ENCODE measurements at regions not wholly inside any gene's neighbourhood (a gene's known extent, or its start where the extent isn't known, plus 50 kb on each side); places are given as distances from the start of the nearest gene placed in this dataset.

GRCh38 chr7:149369497-149369896 lies 91.4 kb downstream of the ZNF777 start:
- no peak for TF ChIP-seq CTCF (conservative IDR thresholded peaks at IDR 0.05; ENCODE audit: low read depth, low read length)
- H3K4me3 ChIP-seq (ENCODE audit: low read depth, low read length): no peak overlapping the region
- no peak for DNase-seq (ENCODE audit: low read depth)

GRCh38 chr7:149370790-149371189 lies 90.1 kb downstream of the ZNF777 start:
- no peak for DNase-seq (ENCODE audit: low read depth)
- no peak for TF ChIP-seq CTCF (conservative IDR thresholded peaks at IDR 0.05; ENCODE audit: low read depth, low read length)
- no peak overlapping the region for H3K4me3 ChIP-seq (ENCODE audit: low read depth, low read length)

- no peak for TF ChIP-seq CTCF (conservative IDR thresholded peaks at IDR 0.05; ENCODE audit: low read depth, low read length)
- H3K4me3 ChIP-seq (ENCODE audit: low read depth, low read length): no peak overlapping the region
- DNase-seq (ENCODE audit: low read depth): no peak
Measured at GRCh38 chr7:149373089-149373488, 87.8 kb downstream of the ZNF777 start.

GRCh38 chr7:149375234-149376008 lies 85.4 kb downstream of the ZNF777 start:
- H3K4me3 ChIP-seq (ENCODE audit: low read depth, low read length): no peak overlapping the region
- TF ChIP-seq CTCF (conservative IDR thresholded peaks at IDR 0.05; ENCODE audit: low read depth, low read length): no peak
- DNase-seq (ENCODE audit: low read depth): no peak

- TF ChIP-seq CTCF (conservative IDR thresholded peaks at IDR 0.05; ENCODE audit: low read depth, low read length): no peak
- DNase-seq (ENCODE audit: low read depth): no peak
Measured at GRCh38 chr7:149377386-149377785, 83.5 kb downstream of the ZNF777 start.

GRCh38 chr7:149379625-149380024 lies 81.2 kb downstream of the ZNF777 start:
- H3K4me3 ChIP-seq (ENCODE audit: low read depth, low read length): no peak overlapping the region
- TF ChIP-seq CTCF (conservative IDR thresholded peaks at IDR 0.05; ENCODE audit: low read depth, low read length): no peak
- no peak for DNase-seq (ENCODE audit: low read depth)

More at GRCh38 chr7:149377386-149377785, 83.5 kb downstream of the ZNF777 start:
- no peak overlapping the region for H3K4me3 ChIP-seq (ENCODE audit: low read depth, low read length)

- DNase-seq (ENCODE audit: low read depth): peak; percentile 3
- no peak for TF ChIP-seq CTCF (conservative IDR thresholded peaks at IDR 0.05; ENCODE audit: low read depth, low read length)
- no peak overlapping the region for H3K4me3 ChIP-seq (ENCODE audit: low read depth, low read length)
Measured at GRCh38 chr7:149381245-149381644, 79.6 kb downstream of the ZNF777 start.
